ENCODE measurements at regions not wholly inside any gene's neighbourhood (a gene's known extent, or its start where the extent isn't known, plus 50 kb on each side); places are given as distances from the start of the nearest gene placed in this dataset.

DNA sequence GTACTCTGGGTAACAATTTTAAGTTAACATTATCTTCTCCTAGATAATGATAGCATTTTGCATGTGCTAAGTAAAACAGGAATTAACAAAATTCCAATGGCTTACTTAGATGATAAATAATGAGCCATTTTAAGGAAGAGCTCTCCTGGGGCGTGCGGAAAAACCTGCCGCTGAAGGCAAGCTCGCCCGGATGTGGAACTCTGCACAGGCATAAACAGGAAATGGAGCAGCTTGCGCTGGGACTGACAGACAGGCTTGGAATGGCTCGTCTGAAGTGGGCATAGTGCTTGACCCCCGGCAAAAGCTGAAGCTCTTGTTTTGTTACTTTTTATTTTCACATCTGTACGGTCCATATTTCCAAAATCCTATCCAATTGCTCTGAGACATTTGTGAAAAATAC, 169.2 kb downstream of the ZNF281 start:
- Mint-ChIP-seq H3K27me3 (ENCODE audit: unreplicated experiment) (peaks cover 3% of the 10 kb centered on the region), H3K36me3 (ENCODE audit: unreplicated experiment) (no peaks in the 10 kb centered on the region), H3K9me3 (ENCODE audit: unreplicated experiment) (no peaks in the 10 kb centered on the region), H3K4me1 (ENCODE audit: low read depth, unreplicated experiment) (peaks cover 48% of the 10 kb centered on the region), H3K4me3 (ENCODE audit: unreplicated experiment) (peak overlapping the region; percentile 21), H3K27ac (ENCODE audit: unreplicated experiment) (peak overlapping the region; percentile 96)
- TF ChIP-seq, protein P1, sequence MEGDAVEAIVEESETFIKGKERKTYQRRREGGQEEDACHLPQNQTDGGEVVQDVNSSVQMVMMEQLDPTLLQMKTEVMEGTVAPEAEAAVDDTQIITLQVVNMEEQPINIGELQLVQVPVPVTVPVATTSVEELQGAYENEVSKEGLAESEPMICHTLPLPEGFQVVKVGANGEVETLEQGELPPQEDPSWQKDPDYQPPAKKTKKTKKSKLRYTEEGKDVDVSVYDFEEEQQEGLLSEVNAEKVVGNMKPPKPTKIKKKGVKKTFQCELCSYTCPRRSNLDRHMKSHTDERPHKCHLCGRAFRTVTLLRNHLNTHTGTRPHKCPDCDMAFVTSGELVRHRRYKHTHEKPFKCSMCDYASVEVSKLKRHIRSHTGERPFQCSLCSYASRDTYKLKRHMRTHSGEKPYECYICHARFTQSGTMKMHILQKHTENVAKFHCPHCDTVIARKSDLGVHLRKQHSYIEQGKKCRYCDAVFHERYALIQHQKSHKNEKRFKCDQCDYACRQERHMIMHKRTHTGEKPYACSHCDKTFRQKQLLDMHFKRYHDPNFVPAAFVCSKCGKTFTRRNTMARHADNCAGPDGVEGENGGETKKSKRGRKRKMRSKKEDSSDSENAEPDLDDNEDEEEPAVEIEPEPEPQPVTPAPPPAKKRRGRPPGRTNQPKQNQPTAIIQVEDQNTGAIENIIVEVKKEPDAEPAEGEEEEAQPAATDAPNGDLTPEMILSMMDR (IDR thresholded peaks at IDR 0.05; ENCODE audit: partially characterized antibody, unreplicated experiment), result no peak
- DNase-seq, result peak; percentile 28

DNA sequence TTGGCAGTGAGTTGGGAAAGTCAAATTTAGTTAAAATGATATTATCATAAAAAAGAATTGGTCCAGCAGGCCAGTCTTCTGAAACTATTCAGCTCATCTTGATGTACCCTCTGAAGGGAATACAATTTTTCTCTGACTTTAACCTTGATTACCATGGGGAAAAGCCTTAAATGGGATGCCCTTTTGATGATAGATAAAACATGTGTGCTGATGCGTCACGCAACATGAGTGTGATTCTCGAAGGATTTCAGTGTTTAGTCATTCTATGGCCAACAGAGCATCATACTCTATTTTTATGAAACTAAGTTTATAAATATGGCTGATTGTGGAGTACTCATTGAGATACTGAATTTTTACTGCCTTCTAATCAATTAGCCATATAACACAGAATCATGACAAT, 171.5 kb downstream of the ZNF281 start:
- no peak for DNase-seq
- Mint-ChIP-seq H3K36me3 (ENCODE audit: unreplicated experiment) (no peaks in the 10 kb centered on the region), H3K27me3 (ENCODE audit: unreplicated experiment) (peaks cover 2% of the 10 kb centered on the region), H3K4me1 (ENCODE audit: low read depth, unreplicated experiment) (peaks cover 34% of the 10 kb centered on the region), H3K9me3 (ENCODE audit: unreplicated experiment) (no peaks in the 10 kb centered on the region), H3K4me3 (ENCODE audit: unreplicated experiment) (no peak overlapping the region), H3K27ac (ENCODE audit: unreplicated experiment) (peak overlapping the region; percentile 9)
- TF ChIP-seq, protein P1 (IDR thresholded peaks at IDR 0.05; ENCODE audit: partially characterized antibody, unreplicated experiment), result no peak

DNA sequence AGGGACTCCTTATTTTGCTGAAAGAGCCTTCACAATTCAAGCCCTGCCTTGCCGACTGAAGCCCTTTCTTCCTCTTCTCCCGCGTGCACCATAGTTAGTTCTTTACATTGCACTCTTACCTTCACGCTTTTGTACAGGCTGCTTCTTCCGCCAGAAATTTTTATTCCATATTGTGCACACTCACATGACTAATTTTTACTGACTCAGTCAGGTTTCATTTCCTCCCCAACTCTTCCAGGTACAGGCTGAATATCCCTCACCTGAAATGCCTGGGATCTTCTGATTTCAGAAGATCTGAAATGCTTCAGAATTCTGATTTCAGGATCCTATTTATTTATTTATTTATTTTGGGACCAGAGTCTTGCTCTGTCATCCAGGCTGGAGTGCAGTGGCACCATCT, 172.8 kb downstream of the ZNF281 start:
- no peak overlapping the region for H3K27ac Mint-ChIP-seq (ENCODE audit: unreplicated experiment)
- H3K27me3 Mint-ChIP-seq (ENCODE audit: unreplicated experiment), result peaks cover 2% of the 10 kb centered on the region
- no peaks in the 10 kb centered on the region for H3K9me3 Mint-ChIP-seq (ENCODE audit: unreplicated experiment)
- H3K4me3 Mint-ChIP-seq (ENCODE audit: unreplicated experiment), result no peak overlapping the region
- H3K4me1 Mint-ChIP-seq (ENCODE audit: low read depth, unreplicated experiment), result peaks cover 23% of the 10 kb centered on the region
- TF ChIP-seq, protein P1 (IDR thresholded peaks at IDR 0.05; ENCODE audit: partially characterized antibody, unreplicated experiment), result no peak
- no peak for DNase-seq
- no peaks in the 10 kb centered on the region for H3K36me3 Mint-ChIP-seq (ENCODE audit: unreplicated experiment)

DNA sequence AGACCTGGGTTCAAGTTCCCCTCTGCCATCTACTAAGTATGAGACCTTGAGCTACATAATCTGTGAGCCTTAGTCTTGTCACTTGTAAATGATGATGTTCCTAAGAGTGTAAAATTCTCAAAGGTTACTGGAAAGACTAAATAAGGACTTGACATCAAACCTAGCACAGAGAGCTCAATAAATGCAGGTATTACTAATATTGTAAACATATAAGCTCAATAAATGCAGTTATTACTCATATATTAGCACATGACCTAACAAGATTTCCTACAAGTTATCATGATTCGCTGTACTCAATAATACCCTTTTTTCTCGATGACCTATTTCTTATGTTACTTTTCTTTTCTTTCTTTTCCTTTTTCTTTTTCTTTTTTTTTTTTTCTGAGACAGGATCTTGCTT, 174.9 kb downstream of the ZNF281 start:
- H3K36me3 Mint-ChIP-seq (ENCODE audit: unreplicated experiment), result no peaks in the 10 kb centered on the region
- H3K9me3 Mint-ChIP-seq (ENCODE audit: unreplicated experiment), result no peaks in the 10 kb centered on the region
- peaks cover 2% of the 10 kb centered on the region for H3K27me3 Mint-ChIP-seq (ENCODE audit: unreplicated experiment)
- peaks cover 5% of the 10 kb centered on the region for H3K4me1 Mint-ChIP-seq (ENCODE audit: low read depth, unreplicated experiment)
- TF ChIP-seq, protein P1 (IDR thresholded peaks at IDR 0.05; ENCODE audit: partially characterized antibody, unreplicated experiment), result no peak
- no peak for DNase-seq
- H3K27ac Mint-ChIP-seq (ENCODE audit: unreplicated experiment), result no peak overlapping the region
- no peak overlapping the region for H3K4me3 Mint-ChIP-seq (ENCODE audit: unreplicated experiment)

DNA sequence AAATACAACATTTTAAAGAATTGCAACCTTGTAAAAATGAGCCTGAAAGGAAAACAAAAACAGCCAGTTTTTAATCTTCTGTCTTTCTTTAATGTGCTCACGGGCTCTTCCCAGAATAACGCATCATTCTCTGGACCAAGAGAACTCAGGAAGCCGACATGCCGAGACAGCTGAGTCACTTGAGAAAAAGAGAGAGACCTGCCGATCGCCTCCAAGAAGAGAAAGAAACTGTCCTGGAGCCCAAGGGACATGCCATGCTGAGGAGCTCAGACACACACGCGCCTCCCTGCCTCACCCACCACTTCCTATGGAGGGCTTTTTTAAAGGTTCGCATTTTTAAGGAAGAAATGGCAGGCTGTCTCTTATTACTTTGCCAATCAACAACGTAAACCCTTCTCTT, 176.4 kb downstream of the ZNF281 start:
- no peak overlapping the region for H3K4me3 Mint-ChIP-seq (ENCODE audit: unreplicated experiment)
- peaks cover 1% of the 10 kb centered on the region for H3K4me1 Mint-ChIP-seq (ENCODE audit: low read depth, unreplicated experiment)
- H3K27me3 Mint-ChIP-seq (ENCODE audit: unreplicated experiment), result peaks cover 2% of the 10 kb centered on the region
- no peaks in the 10 kb centered on the region for H3K9me3 Mint-ChIP-seq (ENCODE audit: unreplicated experiment)
- no peak for DNase-seq
- H3K36me3 Mint-ChIP-seq (ENCODE audit: unreplicated experiment), result no peaks in the 10 kb centered on the region
- H3K27ac Mint-ChIP-seq (ENCODE audit: unreplicated experiment), result no peak overlapping the region
- TF ChIP-seq, protein P1 (IDR thresholded peaks at IDR 0.05; ENCODE audit: partially characterized antibody, unreplicated experiment), result no peak
